B cell (primary cell): ENCODE measurements at regions not wholly inside any gene's neighbourhood (a gene's known extent, or its start where the extent isn't known, plus 50 kb on each side); places are given as distances from the start of the nearest gene placed in this dataset.

ENCODE experiments used
- ATAC-seq: fragments of 200-7000 bp; cut with Tn5 transposase; one replicate; pipeline ENCODE4 v1.10.0; 2021; ENCODE audit warnings: low read depth, mild to moderate bottlenecking, moderate number of reproducible peaks, moderate library complexity
- CTCF ChIA-PET: fragments of 350-600 bp; sonication (Branson Sonifier 250); formaldehyde crosslinking; loops from one replicate; lab custom pipeline; 2021; ENCODE audit warnings: antibody characterized with exemption, inconsistent platforms; lab: Charles Lee
- POLR2A ChIA-PET: fragments of 350-600 bp; sonication (Branson Sonifier 250); formaldehyde crosslinking; loops from one replicate; lab custom pipeline; 2021; ENCODE audit warnings: antibody characterized with exemption; lab: Charles Lee
- DNase-seq: peaks from one replicate; pipeline ENCODE4 v3.0.0; 2013
- H2AFZ ChIP-seq: 2 replicates; pipeline ENCODE4 v1.6.1; 2012; ENCODE audit warnings: mild to moderate bottlenecking, low read depth, low read length; ENCODE audit not compliant: insufficient read depth, poor library complexity, severe bottlenecking
- H3K27ac ChIP-seq, 2 donors: 1 replicate in 1 of 2; 2 replicates in 1 of 2; pipeline ENCODE4 v1.5.1; 2012 to 2013; ENCODE audit warnings: low read length in 2 of 2, mild to moderate bottlenecking in 2 of 2, moderate library complexity in 1 of 2
- H3K27me3 ChIP-seq, 4 experiments: fragments of 200-600 bp in 1 of 4; sonication (generic) in 1 of 4; replicated peaks in 1 of 4; 1 replicate in 2 of 4; 2 replicates in 2 of 4; pipeline versions ENCODE4 v1.6.1 to v1.7.0; 2013 to 2016; ENCODE audit warnings: low read length in 3 of 4, mild to moderate bottlenecking in 2 of 4, mixed read lengths in 1 of 4, moderate library complexity in 1 of 4; ENCODE audit not compliant: insufficient read depth in 4 of 4, control insufficient read depth in 3 of 4; ENCODE audit errors: control extremely low read depth in 1 of 4
- H3K36me3 ChIP-seq, 2 experiments: replicated peaks in 1 of 2; 1 replicate in 1 of 2; 2 replicates in 1 of 2; pipeline versions ENCODE4 v1.6.1 to v1.7.1; 2013; ENCODE audit warnings: low read length in 1 of 2; ENCODE audit not compliant: insufficient read depth in 2 of 2, control insufficient read depth in 1 of 2; ENCODE audit errors: control extremely low read depth in 1 of 2, extremely low read depth in 1 of 2
- H3K4me1 ChIP-seq, 2 donors: fragments of 200-600 bp in 1 of 2; sonication (generic) in 1 of 2; 1 replicate in 1 of 2; 2 replicates in 1 of 2; pipeline versions ENCODE4 v1.5.1 to v1.6.1; 2013 to 2017; ENCODE audit warnings: low read length in 2 of 2; ENCODE audit not compliant: control insufficient read depth in 2 of 2, insufficient read depth in 2 of 2
- H3K4me2 ChIP-seq: replicated peaks from 2 replicates; pipeline ENCODE3; 2012; ENCODE audit warnings: mild to moderate bottlenecking, low read depth, low read length; ENCODE audit not compliant: poor library complexity, severe bottlenecking
- H3K4me3 ChIP-seq, 5 experiments: fragments of 200-600 bp in 1 of 5; sonication (generic) in 1 of 5; 1 replicate in 3 of 5; 2 replicates in 2 of 5; pipeline versions ENCODE4 v1.5.1 to v1.7.0; 2011 to 2016; ENCODE audit warnings: low read length in 4 of 5, mild to moderate bottlenecking in 4 of 5, low read depth in 2 of 5, control low read depth in 1 of 5, moderate library complexity in 1 of 5; ENCODE audit not compliant: insufficient read depth in 1 of 5; ENCODE audit errors: control extremely low read depth in 1 of 5, extremely low read depth in 1 of 5
- H3K79me2 ChIP-seq: fragments of 200-600 bp; sonication (generic); one replicate; pipeline ENCODE4 v1.6.0; 2016; ENCODE audit warnings: low read length; ENCODE audit not compliant: control insufficient read depth, insufficient read depth
- H3K9ac ChIP-seq: fragments of 200-600 bp; sonication (generic); 2 replicates; pipeline ENCODE4 v1.6.1; 2017; ENCODE audit warnings: mild to moderate bottlenecking, low read length, moderate library complexity
- H3K9me3 ChIP-seq, 3 donors: one replicate each; pipeline versions ENCODE4 v1.6.1 to v1.7.1; 2013; ENCODE audit warnings: low read length in 2 of 3; ENCODE audit not compliant: control insufficient read depth in 2 of 3, insufficient read depth in 1 of 3; ENCODE audit errors: control extremely low read depth in 1 of 3
- H4K20me1 ChIP-seq: 2 replicates; pipeline ENCODE4 v1.6.0; 2012; ENCODE audit warnings: mild to moderate bottlenecking, low read length; ENCODE audit not compliant: insufficient read depth, control insufficient read depth, poor library complexity, severe bottlenecking
- H3K27ac Mint-ChIP-seq: one replicate; pipeline ENCODE4 v1.8.0; 2021; ENCODE audit warnings: mixed read lengths
- H3K27me3 Mint-ChIP-seq: one replicate; pipeline ENCODE4 v1.8.0; 2021; ENCODE audit warnings: mixed read lengths
- H3K4me1 Mint-ChIP-seq: one replicate; pipeline ENCODE4 v1.8.0; 2021; ENCODE audit warnings: mixed read lengths
- H3K4me3 Mint-ChIP-seq: one replicate; pipeline ENCODE4 v1.8.0; 2021; ENCODE audit warnings: mixed read lengths
- H3K9me3 Mint-ChIP-seq: one replicate; pipeline ENCODE4 v1.8.0; 2022; ENCODE audit warnings: mixed read lengths; ENCODE audit not compliant: insufficient read depth
- CTCF ChIP-seq: fragments of 200-600 bp; IDR thresholded peaks from one replicate; pipeline ENCODE4 v1.8.0; 2022; ENCODE audit warnings: antibody characterized with exemption, mild to moderate bottlenecking
- EZH2 ChIP-seq: IDR thresholded peaks from 2 replicates; pipeline ENCODE4 v1.6.1; 2012; ENCODE audit warnings: borderline replicate concordance, low read depth, mild to moderate bottlenecking, moderate library complexity, low read length; ENCODE audit not compliant: insufficient read depth, poor library complexity, severe bottlenecking
- WGBS: methylation state at CpG from one replicate; pipeline ENCODE4 v1.1.5; 2013; ENCODE audit warnings: missing lambda C conversion rate; ENCODE audit not compliant: insufficient coverage; 5-methylcytosine and 5-hydroxymethylcytosine counted together
- intact Hi-C: fragments of 100-400 bp; cut with micrococcal nuclease; formaldehyde crosslinking; loops from one replicate; pipeline ENCODE4 v1.10.0; 2022

- Mint-ChIP-seq H3K4me1 (no peaks in the 10 kb centered on the region), H3K27me3 (no peaks in the 10 kb centered on the region), H3K27ac (no peak overlapping the region), H3K9me3 (peaks cover 3% of the 10 kb centered on the region), H3K4me3 (no peak overlapping the region)
- Histone ChIP-seq H3K27ac (no peak overlapping the region), H3K4me3 (no peak overlapping the region), H3K79me2 (no peaks in the 10 kb centered on the region), H3K9ac (no peak overlapping the region), H4K20me1 (no peaks in the 10 kb centered on the region), H3K9me3 (peaks cover 0 to 3% (median 0%) of the 10 kb centered on the region in 3 donors), H3K4me1 (no peaks in the 10 kb centered on the region), H3K27me3 (no peaks in the 10 kb centered on the region), H3K4me2 (no peak overlapping the region), H3K36me3 (no peaks in the 10 kb centered on the region), H2AFZ (no peak overlapping the region)
- ChIA-PET POLR2A (no interaction called here), CTCF (no interaction called here)
- no peak for TF ChIP-seq EZH2
- TF ChIP-seq CTCF, result no peak
- ATAC-seq (no peak), DNase-seq (no peak)
- intact Hi-C loops, result no loop called here
Measured at GRCh38 chr21:16983420-16983819, 529.4 kb upstream of the CXADR start.

DNA sequence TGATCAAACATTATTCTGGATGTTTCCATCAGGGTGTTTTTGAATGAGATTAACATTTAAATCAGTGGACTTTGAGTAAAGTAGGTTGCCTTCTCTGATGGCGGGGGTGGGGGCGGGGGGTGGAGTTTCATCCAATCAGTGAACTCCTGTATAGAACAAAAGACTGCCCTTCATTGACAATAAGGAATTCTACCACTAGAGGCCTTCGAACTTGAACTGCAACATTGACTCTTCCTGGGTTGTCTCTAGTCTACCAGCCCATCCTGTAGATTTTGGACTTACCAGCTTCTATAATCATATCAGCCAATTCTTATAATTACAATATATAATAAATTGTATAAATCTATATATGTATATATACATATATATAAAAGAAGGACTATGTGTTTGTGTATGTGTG lies 520.4 kb upstream of the CXADR start:
- DNase-seq (no peak), ATAC-seq (no peak)
- Histone ChIP-seq H4K20me1 (no peaks in the 10 kb centered on the region), H3K27me3 (no peaks in the 10 kb centered on the region), H3K4me2 (no peak overlapping the region), H3K36me3 (no peaks in the 10 kb centered on the region), H3K9ac (no peak overlapping the region), H3K79me2 (no peaks in the 10 kb centered on the region), H3K27ac (no peak overlapping the region), H3K9me3 (no peaks in the 10 kb centered on the region), H3K4me1 (no peaks in the 10 kb centered on the region), H2AFZ (no peak overlapping the region), H3K4me3 (no peak overlapping the region)
- intact Hi-C loops, result no loop called here
- POLR2A ChIA-PET, result no interaction called here
- H3K4me3 Mint-ChIP-seq, result no peak overlapping the region
- no peak overlapping the region for H3K27ac Mint-ChIP-seq
- TF ChIP-seq CTCF, result no peak
- no peak for TF ChIP-seq EZH2
- H3K27me3 Mint-ChIP-seq, result no peaks in the 10 kb centered on the region
- H3K9me3 Mint-ChIP-seq, result peaks cover 3% of the 10 kb centered on the region
- no peaks in the 10 kb centered on the region for H3K4me1 Mint-ChIP-seq
- WGBS, result no CpG with 5 or more reads among the region's 3 CpGs
- CTCF ChIA-PET, result no interaction called here
